GM12874 (cell line): ENCODE measurements at regions not wholly inside any gene's neighbourhood (a gene's known extent, or its start where the extent isn't known, plus 50 kb on each side); places are given as distances from the start of the nearest gene placed in this dataset.

Source experiments
- CTCF ChIP-seq: IDR thresholded peaks from 2 replicates; pipeline ENCODE4 v1.5.1; 2011; ENCODE audit warnings: low read depth, mild to moderate bottlenecking, control low read depth, low read length, moderate library complexity; ENCODE audit not compliant: insufficient read depth

DNA sequence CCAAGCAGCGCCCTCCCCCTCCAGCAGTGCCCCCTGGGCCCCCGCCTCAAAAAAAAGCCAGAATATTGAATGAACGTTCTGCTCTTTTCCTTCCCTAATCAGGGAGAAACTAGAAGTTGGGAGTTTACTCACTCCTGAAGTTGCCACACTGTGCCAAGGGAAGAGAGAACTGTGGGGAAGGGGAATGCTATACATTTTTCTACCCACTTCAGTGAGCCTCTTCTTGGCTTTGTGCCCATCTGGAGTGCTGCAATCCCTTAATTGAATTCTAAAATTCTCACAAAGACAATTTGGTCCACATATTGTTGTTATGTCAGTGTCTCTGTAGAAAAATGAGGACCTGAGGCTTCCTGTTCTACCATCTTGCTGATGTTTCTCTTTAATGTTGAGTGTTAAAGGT is 443.7 kb downstream of the DIRAS2 start:
- TF ChIP-seq CTCF: no peak

GRCh38 chr9:90201766-90202165 is 440.9 kb downstream of the DIRAS2 start:
- no peak for TF ChIP-seq CTCF

- TF ChIP-seq CTCF: no peak
Observed at GRCh38 chr9:90204128-90204831, 438.3 kb downstream of the DIRAS2 start.

DNA sequence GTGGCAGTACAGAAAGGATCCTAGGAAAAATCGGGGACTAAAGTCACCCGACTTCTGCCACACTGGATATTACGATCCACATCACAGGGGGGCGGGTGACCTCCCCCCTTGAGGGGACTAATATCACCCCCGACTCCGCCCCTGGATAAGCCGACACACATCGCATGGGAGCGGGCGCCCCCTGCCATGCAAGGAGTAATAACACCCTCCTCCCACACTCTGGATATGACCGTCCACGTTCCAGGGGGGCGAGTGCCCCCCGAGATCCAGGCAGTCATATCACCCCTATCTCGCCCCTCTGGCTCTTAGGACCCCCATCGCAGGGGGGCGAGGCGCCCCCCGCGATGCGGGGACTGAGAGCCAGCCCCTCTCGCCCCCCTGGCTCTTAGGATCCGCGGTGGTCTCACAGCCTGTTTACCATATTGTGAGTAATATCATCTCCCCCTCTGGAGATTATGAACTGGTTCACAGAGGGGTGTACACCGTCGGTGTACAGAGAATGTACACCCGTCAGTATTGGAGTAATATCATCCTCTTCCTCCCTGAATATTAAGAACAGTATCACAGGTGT is 423.0 kb downstream of the DIRAS2 start:
- peak; percentile 74 for TF ChIP-seq CTCF

GRCh38 chr9:90226839-90227338 is 415.7 kb downstream of the DIRAS2 start:
- peak; percentile 54 for TF ChIP-seq CTCF

DNA sequence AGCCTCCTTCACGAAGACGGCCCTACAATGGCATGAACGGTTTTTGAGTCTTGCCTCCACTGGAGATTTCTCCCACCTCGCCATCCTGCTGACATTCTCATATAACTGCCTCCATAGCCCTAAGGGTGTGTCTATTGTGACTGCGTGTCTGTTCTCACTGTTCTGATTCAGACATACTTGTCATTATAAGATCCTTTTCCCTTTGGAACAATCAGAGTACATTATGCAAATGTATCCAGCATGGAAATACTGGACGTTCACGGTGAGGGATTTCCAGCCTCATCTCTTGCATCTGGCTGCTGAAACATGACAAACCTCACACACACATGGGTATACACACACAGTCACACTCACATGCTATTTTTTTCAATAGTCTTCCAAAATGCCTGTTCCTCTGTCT is 402.1 kb downstream of the DIRAS2 start:
- TF ChIP-seq CTCF: no peak

- no peak for TF ChIP-seq CTCF
Observed at GRCh38 chr9:90245661-90246060, 397.0 kb downstream of the DIRAS2 start.
